NB4 (cell line): ENCODE measurements at regions not wholly inside any gene's neighbourhood (a gene's known extent, or its start where the extent isn't known, plus 50 kb on each side); places are given as distances from the start of the nearest gene placed in this dataset.
"Not testable (repeated sequence)": the region's sequence is repeated elsewhere in the genome, so short reads cannot be mapped to it uniquely, and the experiment has no call there.

ENCODE experiments used
- CTCF ChIP-seq: IDR thresholded peaks from one replicate; pipeline ENCODE4 v1.5.1; 2012; ENCODE audit warnings: low read depth, low read length
- MYC ChIP-seq: IDR thresholded peaks from 2 replicates; pipeline ENCODE4 v1.6.1; 2011; ENCODE audit warnings: low read depth, low read length
- POLR2A ChIP-seq: IDR thresholded peaks from 2 replicates; pipeline ENCODE4 v1.6.1; 2011; ENCODE audit warnings: mild to moderate bottlenecking; ENCODE audit not compliant: insufficient read length; ENCODE audit errors: extremely low read depth

- not testable (repeated sequence) for TF ChIP-seq CTCF, POLR2A, MYC
Observed at GRCh38 chr16:66024567-66024966, 341.9 kb upstream of the CDH5 start.
